GM18868 (cell line): ENCODE measurements at regions not wholly inside any gene's neighbourhood (a gene's known extent, or its start where the extent isn't known, plus 50 kb on each side); places are given as distances from the start of the nearest gene placed in this dataset.

ENCODE experiments used
- ATAC-seq: cut with Tn5 transposase; IDR thresholded peaks from one replicate; pipeline ENCODE4 v1.9.1; 2021; ENCODE audit warnings: mild to moderate bottlenecking, moderate library complexity; ENCODE audit not compliant: unreplicated experiment

DNA sequence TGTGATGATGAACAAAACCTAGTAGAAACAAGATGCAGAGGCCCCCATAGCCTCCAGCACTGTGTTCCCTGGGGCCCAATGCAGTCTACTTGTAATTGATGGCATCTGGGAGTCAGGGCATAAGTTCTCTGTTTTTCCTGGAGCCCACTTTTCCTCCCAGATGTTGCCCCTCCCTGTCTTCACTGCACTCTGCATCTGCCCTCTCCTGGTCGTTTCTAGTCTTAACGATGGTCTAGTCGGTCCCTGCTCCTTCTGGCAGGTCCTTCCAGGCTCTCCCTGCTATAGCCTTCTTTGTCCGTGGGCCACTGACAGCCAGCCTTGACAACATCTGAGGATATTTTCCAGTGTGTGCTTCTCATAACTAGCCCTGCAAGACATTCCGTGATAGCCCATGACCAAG lies 208.3 kb downstream of the GXYLT1 start:
- no peak for ATAC-seq

- no peak for ATAC-seq
These were observed 208.8 kb downstream of the GXYLT1 start for GRCh38 chr12:41935911-41936310.

DNA sequence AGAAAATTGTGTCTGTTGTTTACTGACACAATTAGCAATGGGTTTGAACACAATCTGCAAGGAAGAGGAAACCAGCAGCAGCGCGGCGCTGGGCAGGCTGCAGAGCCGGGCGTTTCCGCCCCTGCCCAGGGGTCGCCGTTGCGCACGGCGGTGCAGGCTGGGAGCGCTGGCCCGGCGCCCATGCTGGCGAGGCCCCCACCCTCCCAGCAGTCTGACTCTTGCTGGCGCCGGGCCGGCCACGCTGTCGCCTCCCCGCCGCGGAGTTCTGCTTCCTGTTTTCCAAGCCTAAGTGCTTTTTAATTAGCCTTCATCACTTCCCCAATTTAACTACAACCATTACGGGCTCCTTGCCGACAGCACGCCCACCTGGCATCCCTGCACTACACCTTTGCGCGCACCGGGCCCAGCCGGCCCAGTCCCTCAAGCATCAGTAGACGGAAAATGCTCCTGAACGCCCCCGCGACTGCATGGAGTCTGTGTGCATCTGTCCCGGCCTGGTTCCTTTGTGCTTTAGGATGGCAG lies 212.1 kb downstream of the GXYLT1 start:
- peak; percentile 58 for ATAC-seq

DNA sequence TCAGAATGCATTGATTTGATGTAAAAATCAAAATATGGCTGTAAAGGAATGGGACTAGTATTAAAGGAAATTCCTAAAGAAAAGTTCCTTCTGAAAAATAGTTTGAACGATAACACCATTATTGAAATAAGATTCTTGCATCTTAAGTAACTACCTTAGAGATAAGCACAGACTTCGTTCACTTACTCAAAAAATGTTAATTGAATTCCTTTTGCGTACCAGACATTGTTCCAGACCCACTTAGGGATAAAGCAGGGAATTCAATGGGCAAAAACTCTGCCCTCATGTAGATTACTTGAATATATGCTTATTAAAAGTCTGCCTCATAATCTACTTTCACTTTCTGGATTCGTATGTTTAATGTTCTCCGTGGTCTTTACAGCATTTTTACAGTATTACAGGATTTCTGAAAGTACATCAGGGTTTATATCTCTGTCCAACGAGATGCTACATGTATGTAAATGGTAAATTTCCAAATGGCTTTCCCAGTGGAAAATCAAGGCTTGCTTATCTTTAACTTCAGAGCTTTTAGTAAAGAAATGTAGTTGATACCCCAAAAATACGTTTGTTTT lies 213.7 kb downstream of the GXYLT1 start:
- no peak for ATAC-seq

- ATAC-seq, result no peak
These were observed 220.6 kb downstream of the GXYLT1 start for GRCh38 chr12:41924111-41924510.

DNA sequence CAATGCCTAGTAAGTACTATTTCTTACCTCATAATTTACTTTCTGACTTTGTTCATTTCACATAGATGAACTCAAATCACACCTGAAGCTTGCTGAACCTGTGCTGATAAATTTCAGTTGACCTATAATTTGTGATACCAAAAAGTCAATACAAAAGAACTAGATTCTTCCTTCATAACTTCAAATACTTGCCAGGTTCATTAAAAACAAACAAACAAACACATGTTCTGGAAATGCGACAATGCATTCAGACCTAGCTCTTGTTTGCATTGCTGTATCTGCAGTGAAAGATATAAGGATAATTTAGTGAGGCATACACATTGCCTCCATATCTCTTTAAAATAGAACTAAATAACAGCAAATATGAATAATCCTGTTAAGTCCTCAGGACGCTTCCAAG lies 221.3 kb downstream of the GXYLT1 start:
- ATAC-seq, result no peak

DNA sequence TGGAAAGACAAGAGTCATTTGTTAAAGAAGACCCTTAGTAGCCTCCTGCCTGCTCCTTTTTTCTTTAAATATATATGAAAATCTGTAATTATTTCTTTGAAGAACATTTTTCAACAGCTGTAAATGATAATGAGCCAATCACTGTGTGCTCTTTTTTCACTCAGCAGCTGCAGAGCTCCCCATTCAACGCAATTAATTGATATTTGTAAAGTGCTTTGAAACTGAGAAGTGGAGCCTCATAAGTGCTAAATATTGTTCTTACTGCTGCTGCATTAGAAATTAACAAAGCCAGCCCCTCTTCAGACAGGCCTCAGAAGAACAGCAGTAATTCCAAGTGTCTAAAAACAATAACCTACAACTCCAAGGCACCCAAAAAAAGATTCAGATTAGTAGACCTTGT lies 224.3 kb downstream of the GXYLT1 start:
- no peak for ATAC-seq

DNA sequence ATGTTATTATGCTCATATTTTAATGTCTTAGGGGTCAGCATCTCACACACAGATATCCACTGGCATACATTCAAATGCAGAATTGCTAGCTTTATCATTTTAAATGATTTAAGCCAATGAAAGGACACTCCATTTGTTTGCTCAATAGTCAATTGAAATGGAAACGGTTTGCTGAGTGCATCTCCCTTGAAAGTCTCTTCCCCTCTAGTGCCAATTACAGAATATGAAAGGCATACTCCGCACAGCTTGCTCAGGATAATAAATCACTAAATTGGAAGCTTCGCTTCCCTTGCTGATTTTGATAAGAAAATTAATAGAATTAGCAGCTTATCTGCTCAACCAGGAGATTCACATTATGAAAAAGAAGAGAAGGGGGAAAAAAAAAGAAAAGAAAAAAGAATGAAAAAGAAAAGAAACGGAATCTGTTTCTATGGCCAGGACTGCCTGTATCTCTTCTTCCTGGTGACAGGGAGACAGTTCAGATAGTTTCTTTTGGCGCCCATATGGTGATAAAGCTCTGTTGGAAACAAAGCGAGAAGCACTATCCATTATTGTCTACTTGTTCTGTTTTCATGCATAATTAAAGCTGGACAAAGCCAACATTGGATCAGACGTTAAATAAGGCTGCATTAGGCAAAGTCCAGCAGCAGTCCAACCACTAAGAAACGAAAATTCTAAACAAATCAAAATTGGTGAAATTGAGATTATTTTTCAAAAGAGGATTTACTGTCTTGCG lies 225.0 kb downstream of the GXYLT1 start:
- no peak for ATAC-seq

DNA sequence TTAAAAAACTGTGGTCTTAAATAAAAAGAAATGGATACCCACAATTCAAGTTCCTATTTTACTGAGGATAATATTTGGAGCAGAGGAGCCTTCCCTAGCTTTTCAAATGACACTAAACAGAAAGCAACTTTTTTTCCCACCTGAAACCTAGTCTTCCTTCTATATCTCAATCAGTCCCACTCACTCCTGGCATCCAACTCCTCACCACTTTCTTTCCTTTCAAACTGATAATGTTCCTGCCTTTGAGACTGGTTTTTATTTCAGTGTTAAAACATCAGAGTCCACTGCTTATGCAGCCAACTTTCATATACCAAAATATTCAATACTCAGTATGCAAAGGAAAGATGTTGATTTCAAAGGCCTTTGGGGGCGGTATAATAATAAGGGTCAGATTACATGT lies 225.6 kb downstream of the GXYLT1 start:
- ATAC-seq, result no peak

DNA sequence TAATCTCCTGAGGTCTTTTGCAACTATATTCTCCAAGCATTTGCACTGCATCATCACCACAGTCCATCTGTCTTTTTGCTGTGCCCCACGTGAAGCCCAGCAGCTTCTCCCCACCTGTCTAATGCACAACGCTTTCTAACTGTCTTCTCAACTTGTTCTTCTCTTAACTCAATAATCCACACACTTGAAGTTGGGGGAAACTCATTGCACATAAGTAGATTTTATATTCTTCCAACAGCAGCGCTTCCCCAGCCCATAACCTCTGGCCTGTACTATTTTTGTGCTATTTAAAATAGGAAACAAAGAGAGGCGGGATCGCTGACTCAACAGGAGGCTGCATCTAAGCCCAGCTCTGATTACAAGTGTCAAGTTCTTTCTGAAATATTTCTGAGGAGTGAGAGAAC lies 226.7 kb downstream of the GXYLT1 start:
- no peak for ATAC-seq

GRCh38 chr12:41917181-41917580 lies 227.5 kb downstream of the GXYLT1 start:
- no peak for ATAC-seq

- no peak for ATAC-seq
These were observed 233.9 kb downstream of the GXYLT1 start for GRCh38 chr12:41910578-41911320.

- ATAC-seq, result no peak
These were observed 236.5 kb downstream of the GXYLT1 start for GRCh38 chr12:41908206-41908605.

- ATAC-seq, result no peak
These were observed 237.1 kb downstream of the GXYLT1 start for GRCh38 chr12:41907550-41907949.

DNA sequence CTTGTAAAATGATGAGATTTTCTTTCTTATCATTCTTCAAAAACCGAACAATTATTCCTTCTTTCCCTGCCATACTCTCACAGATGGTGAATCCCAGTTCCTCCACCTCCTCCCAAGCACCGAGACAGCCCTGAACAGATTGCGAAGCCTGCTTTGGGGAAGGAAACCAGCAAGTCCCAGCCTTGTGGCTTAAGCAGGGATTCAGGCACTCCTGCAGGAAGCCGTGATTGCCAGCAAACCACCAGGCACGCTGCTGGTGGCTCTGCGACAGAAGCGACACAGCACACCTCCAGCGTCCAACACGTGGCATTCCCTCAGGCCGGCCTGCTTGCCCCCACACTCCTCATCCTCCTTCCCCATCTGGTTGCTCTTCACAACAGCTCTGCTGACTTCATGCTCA lies 237.7 kb downstream of the GXYLT1 start:
- ATAC-seq, result no peak

DNA sequence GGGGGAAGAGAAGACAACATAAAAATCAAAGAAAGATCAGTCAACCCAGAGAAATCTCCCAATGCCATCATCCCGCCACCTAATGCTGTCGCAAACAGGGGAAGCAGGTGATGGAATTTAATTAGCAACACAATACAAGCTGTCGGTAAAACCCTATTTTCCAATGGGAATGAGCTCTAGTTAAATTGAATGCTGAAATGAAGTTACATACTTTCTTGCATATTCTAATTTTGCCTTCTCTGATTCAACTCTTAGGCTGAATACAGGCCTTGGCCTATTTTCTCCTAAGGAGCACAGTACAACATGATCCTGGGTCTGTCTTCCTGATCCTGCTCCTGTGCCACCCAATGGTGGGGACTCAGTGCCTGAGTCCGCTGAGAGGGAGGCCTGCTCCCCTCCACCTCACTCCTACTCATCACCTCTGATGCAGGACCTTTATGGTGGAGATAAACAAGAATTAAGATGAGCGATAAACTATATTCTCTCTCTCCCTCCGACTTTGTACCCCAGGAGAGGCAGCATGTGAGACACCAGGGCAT lies 238.8 kb downstream of the GXYLT1 start:
- no peak for ATAC-seq

DNA sequence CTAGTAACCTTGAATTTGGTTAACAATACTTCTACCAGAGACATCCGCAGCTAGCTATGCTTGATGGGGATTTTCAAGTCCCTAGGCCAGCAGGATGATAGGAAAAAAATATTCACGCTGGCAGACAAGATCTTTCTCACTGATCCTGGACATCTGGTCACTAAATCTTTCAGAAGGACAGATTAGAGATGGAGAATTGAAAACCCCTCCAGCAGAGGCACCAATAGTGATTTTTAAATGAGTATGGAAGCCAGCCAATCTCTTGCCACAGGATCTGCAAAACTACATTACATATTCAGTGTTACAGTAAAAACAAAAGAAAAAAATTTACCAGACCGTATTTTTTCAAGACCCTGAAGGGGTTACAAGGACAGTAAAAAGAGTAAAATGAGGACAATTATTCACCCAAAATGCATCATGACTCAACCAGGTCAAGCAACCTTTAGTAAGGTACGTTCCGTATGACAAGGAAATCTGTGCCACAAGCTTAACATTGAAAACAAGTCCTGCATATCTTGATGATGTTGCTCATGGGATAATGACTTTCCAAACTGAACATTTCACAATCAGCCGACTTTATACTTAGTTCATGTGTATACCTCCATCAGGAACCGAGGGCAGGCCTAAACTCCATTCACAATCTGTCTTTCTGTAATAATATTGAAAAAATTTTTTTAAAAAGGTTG lies 239.5 kb downstream of the GXYLT1 start:
- no peak for ATAC-seq

GRCh38 chr12:41904041-41904440 lies 240.6 kb downstream of the GXYLT1 start:
- ATAC-seq, result no peak

DNA sequence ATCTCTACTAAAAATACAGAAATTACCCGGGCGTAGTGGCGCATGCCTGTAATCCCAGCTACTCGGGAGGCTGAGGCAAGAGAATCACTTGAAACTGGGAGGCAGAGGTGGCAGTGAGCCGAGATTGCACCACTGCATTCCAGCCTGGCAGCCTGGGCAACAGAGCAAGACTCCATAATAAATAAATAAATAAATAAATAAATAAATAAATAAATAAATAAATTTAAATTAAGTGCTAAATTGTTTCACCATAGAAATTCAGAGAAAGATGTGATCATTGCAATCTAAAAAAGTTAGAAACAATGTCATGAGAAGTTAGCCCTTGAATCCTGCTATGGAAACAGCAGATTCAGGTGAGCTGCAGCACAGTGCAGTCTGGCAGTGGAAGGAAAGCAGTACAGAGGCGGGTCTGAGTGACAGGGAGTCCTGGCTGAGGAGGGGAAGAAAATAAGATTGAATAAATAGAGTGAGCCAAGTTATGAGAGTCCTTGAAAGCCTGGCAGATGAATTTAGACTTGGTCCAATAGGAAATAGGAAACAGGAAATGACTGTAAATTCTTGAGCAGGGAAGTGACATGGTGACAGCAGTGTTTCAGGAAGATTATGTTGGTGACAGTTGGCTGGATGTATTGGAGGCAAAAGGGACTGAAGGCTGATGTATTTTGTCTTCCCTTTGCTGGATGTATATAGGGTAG lies 241.5 kb downstream of the GXYLT1 start:
- ATAC-seq, result no peak

- no peak for ATAC-seq
These were observed 245.1 kb downstream of the GXYLT1 start for GRCh38 chr12:41899577-41899976.

DNA sequence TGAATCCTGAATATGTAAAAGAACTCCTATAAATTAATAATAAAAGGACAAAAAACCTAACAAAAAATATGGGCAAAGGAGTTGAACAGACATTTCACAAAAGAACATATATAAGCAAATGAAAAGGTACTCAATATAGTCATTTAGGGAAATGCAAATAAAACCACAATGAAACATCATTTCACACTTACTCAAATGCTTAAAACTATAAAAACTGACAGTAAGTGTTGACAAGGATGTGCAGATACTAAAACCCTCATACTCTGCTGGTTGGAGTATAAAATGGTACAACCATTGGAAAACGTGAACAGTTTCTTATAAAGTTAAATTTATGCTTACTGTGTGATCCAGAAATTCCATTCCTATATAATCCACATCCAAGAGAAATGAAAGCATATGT lies 247.1 kb downstream of the GXYLT1 start:
- ATAC-seq, result no peak
